GM06990 (cell line): ENCODE measurements at regions not wholly inside any gene's neighbourhood (a gene's known extent, or its start where the extent isn't known, plus 50 kb on each side); places are given as distances from the start of the nearest gene placed in this dataset.
"Not testable (repeated sequence)": the region's sequence is repeated elsewhere in the genome, so short reads cannot be mapped to it uniquely, and the experiment has no call there.

Experiments used
- DNase-seq: peaks from one replicate; pipeline ENCODE4 v3.0.0-alpha.2; 2011; ENCODE audit not compliant: insufficient read length; ENCODE audit errors: extremely low read depth
- H3K27me3 ChIP-seq: replicated peaks from 2 replicates; pipeline ENCODE4 v1.6.0; 2011; ENCODE audit warnings: low read length; ENCODE audit not compliant: control insufficient read depth, insufficient read depth
- H3K36me3 ChIP-seq: 2 replicates; pipeline ENCODE4 v1.5.1; 2011; ENCODE audit warnings: low read length; ENCODE audit not compliant: control insufficient read depth, insufficient read depth
- H3K4me3 ChIP-seq: replicated peaks from 2 replicates; pipeline ENCODE4 v1.5.1; 2011; ENCODE audit warnings: low read depth, mild to moderate bottlenecking, control low read depth, low read length
- TF ChIP-seq, protein P1 (sequence below): IDR thresholded peaks from 2 replicates; pipeline ENCODE4 v1.5.1; 2011; ENCODE audit warnings: low read length, control low read depth, mild to moderate bottlenecking, inconsistent platforms; ENCODE audit not compliant: insufficient read depth, poor library complexity, severe bottlenecking

DNA sequence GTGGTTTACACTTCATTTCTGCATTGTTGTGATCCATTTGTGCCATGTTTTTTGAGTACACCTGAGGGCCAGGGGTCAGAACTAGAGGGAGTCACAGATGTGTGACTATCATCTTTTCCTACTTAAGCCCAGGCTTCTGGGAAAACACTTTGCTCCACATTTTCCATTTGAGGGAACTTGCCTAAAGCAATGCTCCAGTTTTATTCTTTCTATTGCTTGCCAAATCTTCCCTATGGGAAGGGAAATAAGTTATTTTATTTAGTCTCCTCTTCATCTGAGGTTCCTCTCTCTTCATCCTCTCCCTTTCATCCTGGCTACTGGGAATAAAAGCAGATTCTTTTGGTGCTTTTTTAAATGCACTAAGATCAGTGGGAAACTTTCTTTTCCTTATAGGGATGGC, 179.9 kb upstream of the PRSS58 start:
- TF ChIP-seq, protein P1, sequence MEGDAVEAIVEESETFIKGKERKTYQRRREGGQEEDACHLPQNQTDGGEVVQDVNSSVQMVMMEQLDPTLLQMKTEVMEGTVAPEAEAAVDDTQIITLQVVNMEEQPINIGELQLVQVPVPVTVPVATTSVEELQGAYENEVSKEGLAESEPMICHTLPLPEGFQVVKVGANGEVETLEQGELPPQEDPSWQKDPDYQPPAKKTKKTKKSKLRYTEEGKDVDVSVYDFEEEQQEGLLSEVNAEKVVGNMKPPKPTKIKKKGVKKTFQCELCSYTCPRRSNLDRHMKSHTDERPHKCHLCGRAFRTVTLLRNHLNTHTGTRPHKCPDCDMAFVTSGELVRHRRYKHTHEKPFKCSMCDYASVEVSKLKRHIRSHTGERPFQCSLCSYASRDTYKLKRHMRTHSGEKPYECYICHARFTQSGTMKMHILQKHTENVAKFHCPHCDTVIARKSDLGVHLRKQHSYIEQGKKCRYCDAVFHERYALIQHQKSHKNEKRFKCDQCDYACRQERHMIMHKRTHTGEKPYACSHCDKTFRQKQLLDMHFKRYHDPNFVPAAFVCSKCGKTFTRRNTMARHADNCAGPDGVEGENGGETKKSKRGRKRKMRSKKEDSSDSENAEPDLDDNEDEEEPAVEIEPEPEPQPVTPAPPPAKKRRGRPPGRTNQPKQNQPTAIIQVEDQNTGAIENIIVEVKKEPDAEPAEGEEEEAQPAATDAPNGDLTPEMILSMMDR: no peak
- H3K36me3 ChIP-seq: no peaks in the 10 kb centered on the region
- no peaks in the 10 kb centered on the region for H3K27me3 ChIP-seq
- no peak overlapping the region for H3K4me3 ChIP-seq
- DNase-seq: no peak

- TF ChIP-seq, protein P1: no peak
- DNase-seq: no peak
Observed at GRCh38 chr7:142436601-142437000, 178.7 kb upstream of the PRSS58 start.

DNA sequence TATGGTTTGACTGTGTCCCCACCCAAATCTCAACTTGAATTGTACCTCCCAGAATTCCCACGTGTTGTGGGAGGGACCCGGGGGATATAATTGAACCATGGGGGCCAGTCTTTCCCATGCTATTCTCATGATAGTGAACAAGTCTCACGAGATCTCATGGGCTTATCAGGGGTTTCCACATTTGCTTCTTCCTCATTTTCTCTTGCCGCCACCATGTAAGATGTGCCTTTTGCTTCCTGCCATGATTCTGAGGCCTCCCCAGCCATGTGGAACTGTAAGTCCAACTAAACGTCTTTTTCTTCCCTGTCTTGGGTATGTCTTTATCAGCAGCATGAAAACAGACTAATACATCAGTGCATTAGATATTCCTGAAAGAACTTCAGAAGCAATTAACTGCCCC, 177.7 kb upstream of the PRSS58 start:
- H3K36me3 ChIP-seq, DNase-seq, H3K4me3 ChIP-seq, H3K27me3 ChIP-seq: not testable (repeated sequence)

More at GRCh38 chr7:142436601-142437000, 178.7 kb upstream of the PRSS58 start:
- Histone ChIP-seq H3K27me3 (no peaks in the 10 kb centered on the region), H3K4me3 (no peak overlapping the region), H3K36me3 (no peaks in the 10 kb centered on the region)

GRCh38 chr7:142434666-142435167, 176.9 kb upstream of the PRSS58 start:
- Histone ChIP-seq H3K36me3 (no peaks in the 10 kb centered on the region), H3K4me3 (peak overlapping the region; percentile 5; the same call in 1 of the 2 replicates), H3K27me3 (no peaks in the 10 kb centered on the region)
- TF ChIP-seq, protein P1: no peak
- no peak for DNase-seq

- DNase-seq: not testable (repeated sequence)
Observed at GRCh38 chr7:142434133-142434532, 176.3 kb upstream of the PRSS58 start.

DNA sequence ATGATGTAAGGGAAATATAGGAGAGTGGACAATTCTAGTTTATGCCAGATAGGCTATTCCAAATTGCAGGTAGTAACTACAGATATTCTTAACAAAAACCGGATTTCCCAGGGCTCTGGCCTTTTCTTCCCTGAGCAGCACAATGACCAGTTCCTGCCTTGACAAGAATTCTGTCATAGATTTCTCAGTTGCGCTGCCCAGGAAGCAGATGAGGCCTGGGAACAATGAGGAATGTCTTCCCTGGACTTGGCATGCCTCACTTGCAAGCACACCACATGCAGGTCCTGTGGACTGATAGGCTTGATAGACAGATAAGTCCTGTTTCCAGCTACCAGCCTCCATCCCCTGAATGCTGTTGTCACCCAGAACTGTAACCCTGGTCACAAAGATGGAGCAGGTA, 174.5 kb upstream of the PRSS58 start:
- Histone ChIP-seq H3K4me3 (no peak overlapping the region), H3K27me3 (no peaks in the 10 kb centered on the region), H3K36me3 (no peaks in the 10 kb centered on the region)
- TF ChIP-seq, protein P1: no peak
- DNase-seq: no peak

More at GRCh38 chr7:142434133-142434532, 176.3 kb upstream of the PRSS58 start:
- H3K4me3 ChIP-seq, H3K27me3 ChIP-seq, H3K36me3 ChIP-seq: not testable (repeated sequence)

GRCh38 chr7:142431491-142431890, 173.6 kb upstream of the PRSS58 start:
- TF ChIP-seq, protein P1: no peak
- DNase-seq: no peak
- no peaks in the 10 kb centered on the region for H3K27me3 ChIP-seq

More at GRCh38 chr7:142431491-142431890, 173.6 kb upstream of the PRSS58 start:
- no peak overlapping the region for H3K4me3 ChIP-seq
- H3K36me3 ChIP-seq: no peaks in the 10 kb centered on the region
